HG03558 (cell line): ENCODE measurements at regions not wholly inside any gene's neighbourhood (a gene's known extent, or its start where the extent isn't known, plus 50 kb on each side); places are given as distances from the start of the nearest gene placed in this dataset.

Experiments
- ATAC-seq: cut with Tn5 transposase; IDR thresholded peaks from one replicate; pipeline ENCODE4 v1.9.1; 2021; ENCODE audit warnings: moderate number of reproducible peaks; ENCODE audit not compliant: unreplicated experiment; ENCODE audit errors: extremely low read depth

DNA sequence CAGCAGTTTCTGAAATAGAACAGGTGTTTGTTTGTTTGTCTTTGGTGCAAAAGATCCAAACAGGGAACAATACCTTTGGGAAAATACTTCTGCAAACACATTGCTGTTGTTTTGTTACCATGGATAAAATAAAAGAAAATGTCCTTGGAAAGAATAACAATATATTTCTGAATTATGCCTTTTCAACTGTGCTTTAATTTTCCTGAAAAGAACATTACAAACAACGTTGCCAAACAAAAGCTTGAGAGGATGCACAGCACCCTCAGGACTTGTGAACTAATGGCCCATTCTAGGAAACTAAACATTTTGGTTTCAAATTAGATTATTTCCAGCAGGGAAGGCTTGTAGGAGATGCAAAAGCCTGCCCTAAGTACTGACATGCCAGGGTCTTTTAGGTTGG, 967.2 kb downstream of the TLE4 start:
- ATAC-seq: no peak

DNA sequence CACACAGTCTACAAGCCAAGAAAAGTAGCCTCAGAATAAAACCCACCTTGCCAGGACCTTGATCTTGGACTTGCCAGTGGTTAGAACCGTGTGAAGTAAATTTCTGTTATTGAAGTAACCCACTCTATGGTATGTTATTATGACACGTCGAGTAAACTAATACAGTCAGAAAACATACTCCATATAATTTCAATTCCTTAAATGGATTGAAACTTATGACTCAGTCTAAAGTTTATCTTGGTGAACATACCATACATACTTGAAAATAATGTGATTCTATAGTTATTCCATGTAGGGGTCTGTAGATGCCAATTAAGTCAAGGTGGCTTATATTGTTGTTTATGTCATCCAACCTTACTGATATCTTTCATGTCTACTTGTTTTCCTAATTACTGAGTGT, 950.7 kb downstream of the TLE4 start:
- ATAC-seq: no peak

DNA sequence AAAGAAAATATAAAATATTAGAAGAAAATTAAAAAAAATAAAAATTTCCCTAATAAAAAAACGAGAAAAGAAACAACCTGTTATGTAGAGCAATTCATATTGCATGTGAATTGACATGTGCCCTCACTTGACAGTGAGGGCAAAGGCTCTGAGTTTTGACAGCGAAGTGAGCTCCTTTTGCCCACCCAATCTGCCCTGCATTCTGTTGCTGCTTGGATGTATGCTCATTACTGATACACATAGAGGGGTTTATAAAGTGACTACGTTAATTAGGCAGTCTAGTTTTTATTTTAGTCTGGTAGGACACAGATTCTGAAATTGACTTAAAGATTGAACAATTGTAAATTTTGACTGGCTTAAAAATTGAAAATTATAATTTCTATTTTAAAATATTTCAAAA, 949.4 kb downstream of the TLE4 start:
- no peak for ATAC-seq

DNA sequence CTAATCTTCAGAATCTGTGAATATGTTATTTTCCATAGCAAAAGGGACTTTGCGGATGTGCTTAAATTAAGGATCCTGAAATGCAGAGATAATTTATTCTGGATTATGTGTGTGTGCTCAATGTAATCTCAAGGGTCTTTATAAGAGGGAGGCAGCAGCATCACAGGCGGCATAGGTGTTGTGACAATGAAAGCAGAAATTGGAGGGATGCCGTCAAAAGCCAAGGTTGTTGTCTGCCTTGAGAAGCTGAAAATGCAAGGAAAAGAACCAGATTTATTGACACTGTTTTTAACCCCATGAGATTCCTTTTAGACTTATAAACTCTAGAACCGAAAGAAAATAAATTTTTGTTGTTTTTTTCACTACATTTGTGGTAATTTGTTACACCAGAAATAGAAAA, 948.5 kb downstream of the TLE4 start:
- ATAC-seq: no peak

DNA sequence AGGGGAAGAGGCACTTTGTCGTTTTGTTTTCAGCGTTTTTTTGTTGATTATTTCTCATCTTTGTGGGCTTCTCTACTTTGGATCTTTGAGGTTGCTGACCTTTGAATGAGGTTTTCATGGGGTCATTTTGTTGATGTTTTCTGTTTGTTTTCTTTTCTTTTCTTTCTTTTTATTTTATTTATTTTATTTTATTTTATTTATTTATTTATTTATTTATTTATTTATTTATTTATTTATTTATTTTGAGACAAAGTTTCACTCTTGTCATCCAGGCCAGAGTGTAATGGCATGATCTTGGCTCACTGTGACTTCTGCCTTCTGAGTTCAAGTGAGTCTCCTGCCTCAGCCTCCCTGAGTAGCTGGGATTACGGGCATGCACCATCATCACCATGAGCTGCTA, 946.7 kb downstream of the TLE4 start:
- ATAC-seq: no peak

DNA sequence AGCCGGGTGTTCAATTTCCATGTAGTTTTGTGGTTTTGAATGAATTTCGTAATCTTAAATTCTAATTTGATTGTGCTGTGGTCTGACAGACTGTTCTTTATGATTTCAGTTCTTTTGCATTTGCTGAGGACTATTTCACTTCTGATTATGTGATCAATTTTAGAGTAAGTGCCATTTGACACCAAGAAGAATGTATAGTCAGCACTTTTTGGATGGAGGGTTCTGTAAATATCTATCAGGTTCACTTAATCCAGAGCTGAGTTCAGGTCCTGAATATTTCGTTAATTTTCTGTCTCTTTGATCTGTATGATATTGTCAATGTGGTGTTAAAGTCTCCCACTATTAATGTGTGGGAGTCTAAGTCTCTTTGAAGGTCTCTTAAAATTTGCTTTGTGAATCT, 944.9 kb downstream of the TLE4 start:
- ATAC-seq: no peak

DNA sequence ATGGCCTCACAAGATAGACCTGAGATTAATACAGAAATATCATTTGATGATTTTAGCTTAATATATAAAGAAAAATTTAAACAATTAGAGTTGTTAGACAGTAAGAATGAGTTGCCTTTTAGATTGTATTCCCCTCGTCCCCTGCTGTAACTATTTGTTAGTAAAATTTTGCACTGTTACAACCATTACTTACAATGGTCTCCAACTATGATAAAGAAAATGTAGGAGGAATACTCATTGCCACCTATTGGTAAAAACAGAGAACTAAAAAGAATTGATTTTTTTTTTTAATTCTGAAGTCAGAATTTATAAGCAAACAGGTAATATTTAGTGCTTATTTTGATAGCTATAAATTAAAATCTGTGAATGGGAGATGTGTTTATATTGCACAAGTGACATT, 937.6 kb downstream of the TLE4 start:
- no peak for ATAC-seq

DNA sequence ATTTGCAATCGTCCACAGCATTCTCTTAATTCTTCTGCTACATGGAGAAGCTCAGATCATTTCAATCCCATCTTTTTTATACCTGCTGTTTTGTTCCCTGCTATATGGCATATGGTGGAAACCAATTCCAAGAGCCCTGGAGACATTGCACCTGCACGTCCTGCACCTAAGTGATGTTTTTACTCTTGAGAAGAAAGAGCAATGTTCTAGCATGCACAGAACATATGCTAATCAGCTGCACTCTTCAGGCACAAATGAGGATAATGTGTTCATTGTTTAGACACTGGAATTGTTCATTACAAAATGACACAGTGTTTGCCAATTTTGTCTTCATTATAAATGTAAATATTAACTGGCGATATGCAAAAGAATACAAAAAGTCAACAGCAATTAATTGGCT, 935.8 kb downstream of the TLE4 start:
- no peak for ATAC-seq

DNA sequence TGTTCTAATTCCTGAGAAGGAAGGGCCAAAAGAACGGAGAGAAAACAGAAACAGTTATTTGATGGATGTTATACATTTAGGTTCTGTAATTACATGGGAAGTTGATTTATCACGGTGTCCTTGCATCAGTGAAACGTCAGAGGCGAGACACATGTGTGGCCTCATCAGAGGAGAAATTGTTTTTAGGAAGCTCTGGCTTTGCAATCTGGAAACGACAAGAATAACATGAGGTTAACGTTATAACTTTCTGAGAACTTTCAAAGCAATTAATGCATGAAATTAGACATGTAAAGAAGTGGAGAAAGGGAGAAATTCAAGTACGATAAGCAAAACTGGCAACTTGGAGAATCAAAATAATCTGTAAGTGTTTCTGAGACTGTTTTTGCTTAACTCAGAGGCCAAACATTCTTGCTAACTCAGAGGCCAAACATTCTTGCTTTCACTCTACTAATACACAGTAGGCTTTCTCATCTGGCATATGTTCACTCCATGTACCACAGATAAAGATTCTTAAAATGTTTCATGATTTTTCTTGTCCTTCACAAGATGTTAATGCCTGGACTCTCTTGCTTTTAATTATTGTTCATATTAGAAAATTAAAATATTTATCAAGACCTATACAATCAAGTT, 933.0 kb downstream of the TLE4 start:
- ATAC-seq: no peak

DNA sequence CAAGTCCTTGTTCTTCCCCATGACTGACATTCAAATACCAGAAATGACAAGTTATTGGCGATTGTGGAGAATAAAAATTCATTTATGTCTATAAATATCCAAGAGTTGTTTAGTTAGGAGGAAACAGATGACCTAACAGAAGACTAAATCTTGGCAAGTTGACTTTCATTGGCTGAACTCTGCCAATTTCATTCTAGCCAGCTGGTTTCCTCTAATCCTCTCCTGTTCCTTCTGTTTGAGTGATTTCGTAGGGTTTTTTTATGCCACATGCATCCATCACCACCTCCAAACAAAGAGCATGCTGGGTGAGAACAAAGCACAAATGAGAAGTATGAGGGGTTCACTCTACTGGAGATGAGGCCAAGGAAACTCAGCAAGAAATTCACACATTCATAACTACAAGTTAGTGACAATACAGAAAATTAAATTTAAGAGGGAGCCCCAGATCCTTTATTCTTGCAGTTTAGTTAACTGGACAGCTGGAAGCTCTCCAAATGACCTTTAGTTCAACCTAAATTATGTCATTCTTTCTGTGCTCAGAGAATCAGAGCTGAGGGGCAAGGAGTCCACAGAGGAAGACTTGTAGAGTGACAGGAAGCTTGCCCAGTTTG, 932.0 kb downstream of the TLE4 start:
- no peak for ATAC-seq

DNA sequence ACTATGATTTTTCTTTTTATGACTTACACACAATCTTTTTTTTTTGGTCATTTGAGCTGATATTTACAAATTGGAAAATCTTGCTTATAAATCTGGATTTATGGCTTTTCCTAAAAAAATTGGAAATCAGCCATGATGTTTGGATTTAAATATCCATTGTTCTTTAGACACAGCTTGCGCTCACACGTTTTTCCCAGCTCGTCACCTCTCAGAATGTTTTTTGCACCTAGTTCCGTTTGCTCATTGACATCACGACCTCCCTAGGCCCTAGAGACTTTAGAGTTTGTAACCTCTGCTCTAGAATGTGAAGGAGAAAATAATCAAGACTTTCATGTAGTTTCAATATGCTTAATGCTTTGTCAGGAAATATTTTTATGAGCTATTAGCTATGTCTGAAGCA, 930.5 kb downstream of the TLE4 start:
- no peak for ATAC-seq

DNA sequence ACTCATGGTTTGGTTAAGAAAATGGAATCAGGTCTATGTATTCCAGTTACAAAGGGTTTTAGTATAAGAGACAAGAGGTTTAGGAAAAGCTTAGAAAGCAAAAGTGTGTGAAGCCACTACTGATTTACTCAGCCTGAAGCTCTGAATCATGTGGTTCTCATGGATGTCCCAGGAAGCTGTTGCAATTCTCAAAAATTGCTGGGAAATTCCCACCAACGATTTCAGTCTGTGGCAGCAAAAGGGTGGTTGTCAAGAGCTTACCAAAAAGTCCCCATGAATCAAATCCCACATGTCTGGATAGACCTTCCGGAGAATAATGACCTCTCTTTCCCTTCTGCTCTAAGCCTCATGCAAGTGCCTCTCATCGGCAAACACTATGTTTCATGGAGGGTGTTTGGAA, 929.9 kb downstream of the TLE4 start:
- ATAC-seq: no peak

DNA sequence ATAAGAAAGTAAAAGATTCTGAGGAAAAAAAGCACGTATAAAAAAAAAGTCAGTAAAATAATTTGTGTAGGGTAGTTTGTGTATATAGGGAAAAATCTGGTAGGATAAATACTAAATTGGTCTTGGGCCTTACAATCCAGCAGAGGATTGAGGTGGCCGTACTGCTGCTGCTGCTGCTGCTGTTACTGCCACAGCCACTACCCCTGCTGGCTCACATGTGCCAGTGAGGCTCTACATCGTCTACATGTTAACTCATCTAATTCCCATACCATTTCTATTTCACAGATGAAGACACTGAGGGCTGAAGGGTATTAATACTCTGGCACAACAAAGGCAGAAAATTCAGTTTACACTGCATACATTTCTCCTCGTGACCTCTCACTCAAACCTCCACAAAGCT, 928.5 kb downstream of the TLE4 start:
- no peak for ATAC-seq

DNA sequence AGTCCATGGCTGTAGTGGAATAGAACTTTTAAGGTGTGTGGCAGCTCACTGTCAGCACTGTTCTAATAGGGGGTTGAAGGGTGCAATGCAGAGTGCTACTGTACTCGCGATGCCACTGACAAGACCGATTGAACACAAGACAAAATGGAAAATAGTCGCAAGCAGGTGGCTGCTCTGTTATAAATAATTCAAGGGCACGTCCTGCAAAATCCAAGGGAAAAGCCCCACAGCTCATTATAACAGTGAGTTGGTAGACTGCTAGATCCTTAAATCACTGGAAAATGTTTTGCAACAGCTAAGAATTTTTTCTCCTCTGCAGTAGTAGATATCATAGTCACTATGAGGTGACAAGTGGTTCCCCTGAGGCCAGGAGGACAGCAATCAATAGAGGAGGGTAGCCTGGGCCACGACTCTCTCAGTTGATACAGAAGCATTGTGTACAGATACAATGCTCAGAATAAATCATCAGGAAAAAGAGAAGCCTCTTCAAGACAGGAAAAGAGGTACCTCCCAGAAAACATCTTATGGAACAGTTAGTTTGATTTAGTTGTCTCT, 926.3 kb downstream of the TLE4 start:
- ATAC-seq: no peak

DNA sequence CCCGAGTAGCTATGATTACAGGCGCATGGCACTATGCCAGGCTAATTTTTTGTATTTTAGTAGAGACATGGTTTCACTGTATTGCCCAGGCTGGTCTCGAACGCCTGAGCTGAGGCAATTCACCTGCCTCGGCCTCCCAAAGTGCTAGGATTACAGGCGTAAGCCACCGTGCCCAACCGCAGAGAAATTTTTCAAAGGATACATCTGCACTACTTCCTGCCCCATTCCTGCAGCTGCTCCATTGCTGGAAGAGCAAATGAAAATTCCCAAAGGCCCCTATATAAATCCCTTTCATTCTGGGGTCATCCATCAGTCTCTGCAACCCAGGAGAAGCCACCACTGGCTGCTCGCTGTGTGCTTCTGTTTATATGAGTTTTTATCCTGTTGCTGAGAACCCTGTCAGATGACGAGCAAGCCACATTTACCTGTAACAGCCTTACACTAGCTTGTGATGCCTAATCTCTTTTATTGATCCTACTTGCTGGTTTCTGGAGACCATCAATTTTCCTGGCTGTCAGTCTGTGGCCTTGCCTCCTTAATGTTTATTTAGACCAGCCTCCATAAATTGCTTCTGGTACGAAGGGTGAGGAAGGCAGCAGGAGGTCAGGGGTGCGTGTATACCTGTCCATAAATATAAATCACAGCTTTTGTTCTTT, 925.3 kb downstream of the TLE4 start:
- no peak for ATAC-seq

DNA sequence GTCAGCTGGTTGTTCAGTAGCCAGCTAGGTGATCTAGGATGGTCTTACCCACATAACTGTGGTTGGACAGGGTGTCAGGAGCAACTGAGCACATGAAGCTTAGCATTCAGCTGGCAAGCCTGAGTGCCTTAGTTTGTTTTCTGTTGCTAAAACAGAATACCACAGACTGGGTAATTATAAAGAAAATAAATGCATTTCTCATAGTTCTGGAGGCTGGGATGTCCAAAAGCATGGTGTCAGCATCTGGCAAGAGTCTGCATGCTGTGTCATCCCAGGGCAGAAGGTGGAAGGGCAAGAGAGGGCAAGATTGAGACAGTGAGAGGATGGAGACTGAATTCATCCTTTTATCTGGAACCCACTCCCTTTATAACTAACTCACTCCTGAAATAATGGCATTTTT, 921.5 kb downstream of the TLE4 start:
- ATAC-seq: no peak

DNA sequence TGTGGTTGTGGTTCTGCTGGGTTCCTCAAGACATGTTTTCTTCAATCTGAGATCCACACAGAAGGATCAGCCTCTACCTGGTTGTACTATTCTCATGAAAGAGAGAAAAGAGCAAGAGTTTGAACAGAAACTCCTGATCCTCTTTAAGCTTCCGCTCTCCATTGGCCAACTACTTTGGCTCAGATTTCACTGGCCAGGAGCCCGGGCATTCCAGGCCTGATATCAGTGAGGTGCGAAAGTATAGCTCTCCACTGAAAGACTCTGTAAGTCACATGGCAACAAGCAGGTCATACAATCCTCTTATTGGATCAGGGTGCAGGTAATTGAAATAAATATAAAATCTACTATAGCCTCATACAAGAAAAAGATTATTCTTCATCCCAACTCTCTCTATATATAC, 920.5 kb downstream of the TLE4 start:
- ATAC-seq: no peak

DNA sequence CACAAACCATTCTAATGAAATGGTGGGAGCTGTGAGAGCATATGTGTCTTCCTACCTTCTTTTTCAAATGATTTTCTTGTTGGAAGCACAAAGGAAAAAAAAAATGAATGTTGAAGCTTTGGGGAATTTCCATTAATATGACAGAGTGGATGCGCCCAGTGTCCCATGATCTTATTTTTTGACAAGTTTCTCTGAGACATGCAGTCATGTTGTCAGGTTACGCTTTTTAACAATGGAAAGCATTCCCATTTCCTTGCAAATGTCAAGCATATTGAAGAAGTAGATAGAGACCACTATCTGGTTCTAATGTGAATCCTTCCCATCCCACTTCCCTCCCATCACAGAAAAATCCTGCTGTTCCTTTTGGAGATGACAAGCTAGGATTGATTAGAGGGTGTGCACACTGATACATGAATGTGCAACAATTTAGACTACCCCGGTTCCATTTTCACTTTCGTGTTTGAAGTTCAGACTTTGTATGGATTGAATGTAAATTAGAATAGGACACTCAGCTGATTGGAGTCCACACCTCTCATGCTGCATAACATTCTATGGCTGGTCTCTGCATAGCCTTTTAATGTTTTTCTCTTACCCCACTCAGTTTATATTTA, 919.4 kb downstream of the TLE4 start:
- no peak for ATAC-seq

DNA sequence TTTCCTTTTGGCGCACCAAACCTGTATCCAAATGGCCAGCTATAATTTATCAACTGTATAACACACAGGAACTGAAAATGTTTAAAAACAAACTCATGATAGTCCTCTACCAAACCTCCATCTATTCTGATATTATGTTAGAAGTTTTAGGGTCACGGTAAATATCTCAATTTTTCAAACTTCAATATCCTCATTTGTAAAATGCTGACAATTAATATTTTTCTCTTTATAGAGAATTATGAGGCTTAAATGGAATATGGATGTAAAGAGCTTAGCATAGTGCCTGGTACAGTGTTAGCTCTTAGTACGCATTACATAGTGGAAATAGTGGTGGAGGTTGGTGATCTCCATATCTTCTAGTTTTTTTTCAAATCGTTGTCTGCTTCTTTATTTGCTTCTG, 917.6 kb downstream of the TLE4 start:
- ATAC-seq: no peak

DNA sequence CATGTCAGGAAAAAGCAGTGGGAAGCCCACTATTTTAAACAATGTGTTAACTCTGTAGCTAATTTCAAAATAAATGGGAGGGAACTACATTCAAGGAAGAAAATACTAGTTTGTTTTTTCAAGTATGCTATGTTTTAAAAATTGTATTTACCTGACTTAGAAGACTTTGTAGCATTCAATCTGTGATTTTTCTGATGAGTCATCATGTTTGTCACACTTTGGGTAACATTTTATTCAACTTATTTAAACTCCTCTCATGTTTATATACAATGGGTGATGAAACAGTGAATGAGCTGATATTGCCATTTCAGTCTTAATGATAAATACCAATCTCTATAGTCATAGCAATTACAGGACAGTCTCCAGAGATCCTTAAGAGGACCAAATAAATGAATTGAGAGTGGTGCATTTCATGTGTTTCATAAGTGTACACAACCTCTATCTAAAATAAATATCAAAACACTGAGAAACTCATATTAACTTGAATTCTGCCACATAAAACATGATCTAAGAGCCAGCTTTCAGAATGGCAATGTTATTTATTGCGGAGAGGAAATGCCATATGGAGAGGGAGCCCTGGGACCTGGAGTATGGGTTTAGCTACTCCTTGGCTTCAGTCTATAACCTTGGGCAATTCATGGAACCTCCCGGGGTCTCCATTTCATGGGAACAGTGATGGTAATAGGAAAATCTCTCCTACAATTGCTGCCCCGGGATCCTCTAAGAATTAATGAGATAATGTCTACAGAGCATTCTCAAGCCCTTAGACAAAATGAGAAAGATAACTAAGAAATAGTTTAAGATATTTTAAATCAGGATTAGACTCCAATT, 913.9 kb downstream of the TLE4 start:
- no peak for ATAC-seq
